ENCODE measurements at regions not wholly inside any gene's neighbourhood (a gene's known extent, or its start where the extent isn't known, plus 50 kb on each side); places are given as distances from the start of the nearest gene placed in this dataset.

- DNase-seq (ENCODE audit: low read depth), result no peak
- no peak overlapping the region for H3K4me3 ChIP-seq (ENCODE audit: low read depth, low read length)
- TF ChIP-seq, protein P1, sequence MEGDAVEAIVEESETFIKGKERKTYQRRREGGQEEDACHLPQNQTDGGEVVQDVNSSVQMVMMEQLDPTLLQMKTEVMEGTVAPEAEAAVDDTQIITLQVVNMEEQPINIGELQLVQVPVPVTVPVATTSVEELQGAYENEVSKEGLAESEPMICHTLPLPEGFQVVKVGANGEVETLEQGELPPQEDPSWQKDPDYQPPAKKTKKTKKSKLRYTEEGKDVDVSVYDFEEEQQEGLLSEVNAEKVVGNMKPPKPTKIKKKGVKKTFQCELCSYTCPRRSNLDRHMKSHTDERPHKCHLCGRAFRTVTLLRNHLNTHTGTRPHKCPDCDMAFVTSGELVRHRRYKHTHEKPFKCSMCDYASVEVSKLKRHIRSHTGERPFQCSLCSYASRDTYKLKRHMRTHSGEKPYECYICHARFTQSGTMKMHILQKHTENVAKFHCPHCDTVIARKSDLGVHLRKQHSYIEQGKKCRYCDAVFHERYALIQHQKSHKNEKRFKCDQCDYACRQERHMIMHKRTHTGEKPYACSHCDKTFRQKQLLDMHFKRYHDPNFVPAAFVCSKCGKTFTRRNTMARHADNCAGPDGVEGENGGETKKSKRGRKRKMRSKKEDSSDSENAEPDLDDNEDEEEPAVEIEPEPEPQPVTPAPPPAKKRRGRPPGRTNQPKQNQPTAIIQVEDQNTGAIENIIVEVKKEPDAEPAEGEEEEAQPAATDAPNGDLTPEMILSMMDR (conservative IDR thresholded peaks at IDR 0.05; ENCODE audit: low read depth, low read length), result no peak
Measured at GRCh38 chr6:23735151-23735550, 390.9 kb upstream of the NRSN1 start.

GRCh38 chr6:23736577-23736976 is 389.4 kb upstream of the NRSN1 start:
- no peak for DNase-seq (ENCODE audit: low read depth)
- TF ChIP-seq, protein P1 (conservative IDR thresholded peaks at IDR 0.05; ENCODE audit: low read depth, low read length), result no peak
- H3K4me3 ChIP-seq (ENCODE audit: low read depth, low read length), result no peak overlapping the region

DNA sequence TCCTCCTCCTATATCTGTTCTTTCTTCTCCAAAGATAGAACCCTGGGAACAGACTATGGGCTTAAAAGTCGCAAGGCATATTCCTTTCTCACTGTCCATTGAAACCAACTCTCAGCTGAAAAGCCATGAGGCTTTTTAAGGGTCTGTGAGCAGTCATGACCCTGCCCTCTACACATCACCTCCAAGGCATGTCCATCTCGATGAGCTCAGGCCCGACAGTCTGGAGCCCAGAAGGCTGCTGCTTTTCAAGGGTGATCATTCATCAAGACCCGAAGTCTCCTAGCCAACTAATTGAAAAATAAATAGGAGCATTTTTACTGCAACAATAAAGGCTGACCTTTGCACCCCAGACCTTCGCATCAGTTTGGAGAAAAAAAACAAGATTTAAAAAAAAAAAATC is 378.8 kb upstream of the NRSN1 start:
- DNase-seq (ENCODE audit: low read depth), result no peak
- H3K4me3 ChIP-seq (ENCODE audit: low read depth, low read length), result no peak overlapping the region
- TF ChIP-seq, protein P1 (conservative IDR thresholded peaks at IDR 0.05; ENCODE audit: low read depth, low read length), result no peak

DNA sequence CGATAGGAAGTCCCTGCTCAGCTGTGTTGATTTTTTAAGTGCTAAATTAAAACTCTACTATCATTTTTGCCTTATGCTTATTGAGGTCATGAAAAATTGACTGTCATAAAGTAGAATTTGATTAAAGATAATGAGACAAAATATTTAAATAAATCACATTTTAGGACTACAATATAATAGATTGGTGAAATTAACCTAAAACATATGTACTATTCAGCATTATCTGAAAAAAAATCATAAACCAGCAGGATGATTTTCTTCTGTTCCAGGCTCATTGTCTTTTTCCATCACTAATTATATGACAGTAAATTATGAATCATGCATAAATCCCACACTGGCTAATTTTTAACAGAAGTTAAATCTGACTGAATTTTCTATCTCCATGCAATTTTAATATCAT is 373.6 kb upstream of the NRSN1 start:
- no peak overlapping the region for H3K4me3 ChIP-seq (ENCODE audit: low read depth, low read length)
- DNase-seq (ENCODE audit: low read depth), result no peak
- TF ChIP-seq, protein P1 (conservative IDR thresholded peaks at IDR 0.05; ENCODE audit: low read depth, low read length), result no peak

DNA sequence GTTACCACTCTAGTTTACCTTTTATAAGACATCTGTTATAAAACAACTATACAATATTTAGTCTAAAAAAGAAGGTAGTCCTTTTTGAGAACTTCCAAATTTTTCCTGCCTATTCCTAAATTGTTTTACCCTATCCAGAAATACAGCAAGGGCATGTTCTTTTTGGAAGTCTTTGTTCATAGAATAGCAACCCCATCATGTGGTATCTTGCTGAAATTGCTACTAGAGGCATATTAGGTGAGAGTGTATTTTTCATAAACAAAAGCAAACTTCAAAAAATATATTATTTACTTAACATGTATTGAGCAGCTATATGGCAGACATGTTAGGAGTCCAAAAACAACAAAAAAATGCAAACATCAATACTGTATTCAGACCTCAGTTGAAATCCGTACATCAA is 371.8 kb upstream of the NRSN1 start:
- H3K4me3 ChIP-seq (ENCODE audit: low read depth, low read length), result no peak overlapping the region
- TF ChIP-seq, protein P1 (conservative IDR thresholded peaks at IDR 0.05; ENCODE audit: low read depth, low read length), result peak; percentile 39
- DNase-seq (ENCODE audit: low read depth), result peak; percentile 29

GRCh38 chr6:23775127-23775526 is 350.9 kb upstream of the NRSN1 start:
- TF ChIP-seq, protein P1 (conservative IDR thresholded peaks at IDR 0.05; ENCODE audit: low read depth, low read length), result no peak
- peak; percentile 86 for DNase-seq (ENCODE audit: low read depth)
- no peak overlapping the region for H3K4me3 ChIP-seq (ENCODE audit: low read depth, low read length)

DNA sequence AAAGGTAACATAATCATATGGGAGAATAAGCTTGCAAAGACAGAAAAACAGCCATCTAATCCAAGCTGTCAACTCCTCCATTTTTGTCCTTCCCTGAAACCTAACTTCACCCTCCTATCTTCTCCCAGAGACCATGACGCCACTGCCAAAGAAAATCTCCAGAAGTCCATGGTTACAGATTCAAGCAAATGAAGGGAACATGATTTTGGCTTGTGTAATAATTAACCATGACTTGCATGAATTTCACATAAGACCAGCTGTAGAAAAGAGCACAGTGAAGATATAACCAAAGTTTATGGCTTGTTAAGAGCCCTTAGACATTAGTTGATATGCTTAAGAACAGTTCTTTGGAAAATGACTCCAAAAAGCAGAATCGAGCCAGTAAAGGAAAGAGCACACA is 342.1 kb upstream of the NRSN1 start:
- TF ChIP-seq, protein P1 (conservative IDR thresholded peaks at IDR 0.05; ENCODE audit: low read depth, low read length), result no peak
- no peak overlapping the region for H3K4me3 ChIP-seq (ENCODE audit: low read depth, low read length)
- no peak for DNase-seq (ENCODE audit: low read depth)
